ENCODE measurements at regions not wholly inside any gene's neighbourhood (a gene's known extent, or its start where the extent isn't known, plus 50 kb on each side); places are given as distances from the start of the nearest gene placed in this dataset.

- intact Hi-C loops (cut with micrococcal nuclease) = no loop called here
- no peak overlapping the region for H3K4me3 Mint-ChIP-seq
- peaks cover 0 to 2% (median 0%) of the 10 kb centered on the region in 7 donors for H3K9me3 Mint-ChIP-seq
Observed at GRCh38 chr10:85444868-85445267, 921.7 kb downstream of the GRID1 start.

GRCh38 chr10:85445702-85446101 is 920.9 kb downstream of the GRID1 start:
- 50% methylated on average over 1 of the region's 2 CpGs for WGBS (ENCODE audit: insufficient coverage)
- H3K9ac ChIP-seq (ENCODE audit: insufficient read depth, low read length, poor library complexity, severe bottlenecking) = no peak overlapping the region
- H3K4me2 ChIP-seq (replicated peaks; ENCODE audit: extremely low read depth, low read length, poor library complexity, severe bottlenecking) = no peak overlapping the region
- H3K27ac ChIP-seq (ENCODE audit: low read depth in 1 of 2, low read length in 2 of 2) = no peak overlapping the region
- H3K4me1 ChIP-seq (ENCODE audit: control insufficient read depth in 1 of 2, insufficient read depth in 2 of 2, low read length in 2 of 2) = peaks cover 0 to 9% of the 10 kb centered on the region in 2 donors
- H3K79me2 ChIP-seq (ENCODE audit: insufficient read depth, low read length) = no peaks in the 10 kb centered on the region
- no peaks in the 10 kb centered on the region for H4K20me1 ChIP-seq (ENCODE audit: insufficient read depth, low read length)
- no peak overlapping the region for H3K4me3 Mint-ChIP-seq
- no peak overlapping the region for H3K4me3 ChIP-seq (replicated peaks in 1 of 3; ENCODE audit: low read depth in 2 of 3, low read length in 3 of 3)
- peaks cover 10% of the 10 kb centered on the region for H3K4me1 Mint-ChIP-seq
- DNase-seq = no peak
- H3K36me3 Mint-ChIP-seq = no peaks in the 10 kb centered on the region
- peaks cover 0 to 2% (median 0%) of the 10 kb centered on the region in 7 donors for H3K9me3 Mint-ChIP-seq
- H3K27ac Mint-ChIP-seq = no peak overlapping the region
- no peak for TF ChIP-seq CTCF (IDR thresholded peaks at IDR 0.05)
- H3K27me3 Mint-ChIP-seq (ENCODE audit: low read depth in 3 of 3) = peaks cover 0 to 5% (median 0%) of the 10 kb centered on the region in 3 donors
- no peak overlapping the region for H2AFZ ChIP-seq (ENCODE audit: insufficient read depth, low read depth, low read length, poor library complexity, severe bottlenecking)
- no peaks in the 10 kb centered on the region for H3K9me3 ChIP-seq (replicated peaks in 1 of 2; ENCODE audit: control insufficient read depth in 1 of 2, insufficient read depth in 1 of 2, low read length in 2 of 2)
- no peaks in the 10 kb centered on the region for H3K27me3 ChIP-seq (ENCODE audit: control insufficient read depth in 2 of 2, insufficient read depth in 2 of 2, low read length in 2 of 2)
- H3K36me3 ChIP-seq (replicated peaks in 1 of 2; ENCODE audit: control insufficient read depth in 1 of 2, insufficient read depth in 2 of 2, low read length in 2 of 2) = no peaks in the 10 kb centered on the region
- intact Hi-C loops (cut with micrococcal nuclease) = no loop called here

More at GRCh38 chr10:85444868-85445267, 921.7 kb downstream of the GRID1 start:
- Histone ChIP-seq H3K9ac (ENCODE audit: insufficient read depth, low read length, poor library complexity, severe bottlenecking) (no peak overlapping the region), H3K9me3 (replicated peaks in 1 of 2; ENCODE audit: control insufficient read depth in 1 of 2, insufficient read depth in 1 of 2, low read length in 2 of 2) (no peaks in the 10 kb centered on the region), H3K4me3 (replicated peaks in 1 of 3; ENCODE audit: low read depth in 2 of 3, low read length in 3 of 3) (no peak overlapping the region), H3K27ac (ENCODE audit: low read depth in 1 of 2, low read length in 2 of 2) (no peak overlapping the region), H2AFZ (ENCODE audit: insufficient read depth, low read depth, low read length, poor library complexity, severe bottlenecking) (no peak overlapping the region), H3K4me2 (replicated peaks; ENCODE audit: extremely low read depth, low read length, poor library complexity, severe bottlenecking) (no peak overlapping the region), H3K36me3 (replicated peaks in 1 of 2; ENCODE audit: control insufficient read depth in 1 of 2, insufficient read depth in 2 of 2, low read length in 2 of 2) (no peaks in the 10 kb centered on the region), H3K79me2 (ENCODE audit: insufficient read depth, low read length) (no peaks in the 10 kb centered on the region), H3K27me3 (ENCODE audit: control insufficient read depth in 2 of 2, insufficient read depth in 2 of 2, low read length in 2 of 2) (no peaks in the 10 kb centered on the region), H3K4me1 (ENCODE audit: control insufficient read depth in 1 of 2, insufficient read depth in 2 of 2, low read length in 2 of 2) (peaks cover 0 to 9% of the 10 kb centered on the region in 2 donors), H4K20me1 (ENCODE audit: insufficient read depth, low read length) (no peaks in the 10 kb centered on the region)
- no peaks in the 10 kb centered on the region for H3K36me3 Mint-ChIP-seq
- no peak for DNase-seq
- no peak for TF ChIP-seq CTCF (IDR thresholded peaks at IDR 0.05)
- H3K27ac Mint-ChIP-seq = no peak overlapping the region
- H3K27me3 Mint-ChIP-seq (ENCODE audit: low read depth in 3 of 3) = peaks cover 0 to 5% (median 0%) of the 10 kb centered on the region in 3 donors
- H3K4me1 Mint-ChIP-seq = peaks cover 10% of the 10 kb centered on the region
- WGBS (ENCODE audit: insufficient coverage) = 80% methylated on average over 1 of the region's 2 CpGs
